ENCODE measurements at regions not wholly inside any gene's neighbourhood (a gene's known extent, or its start where the extent isn't known, plus 50 kb on each side); places are given as distances from the start of the nearest gene placed in this dataset.

GRCh38 chr20:11588875-11589274 is 328.8 kb upstream of the BTBD3 start:
- no peak overlapping the region for H3K4me3 ChIP-seq (ENCODE audit: low read depth in 2 of 2, low read length in 1 of 2)
- no peak overlapping the region for H3K4me2 ChIP-seq
- no peaks in the 10 kb centered on the region for H4K20me1 ChIP-seq (ENCODE audit: insufficient read depth)
- ChIA-PET CTCF (no interaction called here), POLR2A (no interaction called here)
- no peak overlapping the region for H3K9ac ChIP-seq
- no peaks in the 10 kb centered on the region for H3F3A ChIP-seq (replicated peaks; ENCODE audit: insufficient read depth)
- H3K27me3 ChIP-seq (ENCODE audit: insufficient read depth) = no peaks in the 10 kb centered on the region
- H2AFZ ChIP-seq (ENCODE audit: low read depth) = no peak overlapping the region
- no peaks in the 10 kb centered on the region for H3K36me3 ChIP-seq (replicated peaks in 1 of 2; ENCODE audit: control insufficient read depth in 1 of 2, insufficient read depth in 2 of 2, low read length in 1 of 2)
- H3K79me2 ChIP-seq (ENCODE audit: insufficient read depth) = no peaks in the 10 kb centered on the region; the same call in 1 of the 2 replicates
- H3K4me1 ChIP-seq (ENCODE audit: control insufficient read depth in 1 of 2, insufficient read depth in 2 of 2, low read depth in 1 of 2, low read length in 1 of 2) = no peaks in the 10 kb centered on the region; a peak in 1 of 4 replicates
- TF ChIP-seq TCF12 (IDR thresholded peaks at IDR 0.05) = no peak
- no peak for TF ChIP-seq EZH2phosphoT487 (IDR thresholded peaks at IDR 0.05; ENCODE audit: borderline replicate concordance, low read depth)
- no peak for TF ChIP-seq EP300 (IDR thresholded peaks at IDR 0.05; ENCODE audit: borderline replicate concordance in 1 of 2, low read depth in 1 of 2, low read length in 1 of 2)
- TF ChIP-seq NRF1 (IDR thresholded peaks at IDR 0.05; ENCODE audit: low read depth, low read length) = no peak
- no peak for TF ChIP-seq FOSL2 (IDR thresholded peaks at IDR 0.05; ENCODE audit: borderline replicate concordance, low read depth)
- no peak for TF ChIP-seq MAX (IDR thresholded peaks at IDR 0.05; ENCODE audit: low read depth)
- TF ChIP-seq JUND (IDR thresholded peaks at IDR 0.05) = no peak
- no peak for TF ChIP-seq CTCF (IDR thresholded peaks at IDR 0.05)
- no peak for TF ChIP-seq RXRA (IDR thresholded peaks at IDR 0.05; ENCODE audit: borderline replicate concordance, low read depth)
- no peak for TF ChIP-seq GABPA (IDR thresholded peaks at IDR 0.05; ENCODE audit: low read depth)
- H3K9me3 ChIP-seq = no peaks in the 10 kb centered on the region
- no peak for DNase-seq
- WGBS (ENCODE audit: low lambda C conversion rate) = 20% methylated on average over 4 of the region's 4 CpGs
- H3K27ac ChIP-seq (ENCODE audit: low read depth in 2 of 2, low read length in 1 of 2) = no peak overlapping the region
- no peaks in the 10 kb centered on the region for H3K9me2 ChIP-seq

- Histone ChIP-seq H2AFZ (ENCODE audit: low read depth) (no peak overlapping the region), H3K27me3 (ENCODE audit: insufficient read depth) (no peaks in the 10 kb centered on the region), H3K4me3 (ENCODE audit: low read depth in 2 of 2, low read length in 1 of 2) (no peak overlapping the region), H3F3A (replicated peaks; ENCODE audit: insufficient read depth) (no peaks in the 10 kb centered on the region), H3K4me1 (ENCODE audit: control insufficient read depth in 1 of 2, insufficient read depth in 2 of 2, low read depth in 1 of 2, low read length in 1 of 2) (no peaks in the 10 kb centered on the region), H3K4me2 (no peak overlapping the region), H3K9me3 (no peaks in the 10 kb centered on the region), H3K36me3 (replicated peaks in 1 of 2; ENCODE audit: control insufficient read depth in 1 of 2, insufficient read depth in 2 of 2, low read length in 1 of 2) (no peaks in the 10 kb centered on the region), H3K9ac (no peak overlapping the region), H3K9me2 (no peaks in the 10 kb centered on the region), H3K27ac (ENCODE audit: low read depth in 2 of 2, low read length in 1 of 2) (no peak overlapping the region), H4K20me1 (ENCODE audit: insufficient read depth) (no peaks in the 10 kb centered on the region), H3K79me2 (ENCODE audit: insufficient read depth) (no peaks in the 10 kb centered on the region; the same call in 1 of the 2 replicates)
- POLR2A ChIA-PET = no interaction called here
- CTCF ChIA-PET = no interaction called here
- DNase-seq = no peak
- no peak for TF ChIP-seq TCF12 (IDR thresholded peaks at IDR 0.05)
- no peak for TF ChIP-seq MXI1 (IDR thresholded peaks at IDR 0.05; ENCODE audit: low read depth, low read length)
- TF ChIP-seq RFX5 (IDR thresholded peaks at IDR 0.05; ENCODE audit: low read length) = no peak
- TF ChIP-seq TAF1 (IDR thresholded peaks at IDR 0.05; ENCODE audit: borderline replicate concordance, low read depth, low read length) = no peak
- TF ChIP-seq YY1 (IDR thresholded peaks at IDR 0.05; ENCODE audit: low read depth) = no peak
- no peak for TF ChIP-seq MAX (IDR thresholded peaks at IDR 0.05; ENCODE audit: low read depth)
- no peak for TF ChIP-seq RAD21 (IDR thresholded peaks at IDR 0.05; ENCODE audit: low read length)
- no peak for TF ChIP-seq JUND (IDR thresholded peaks at IDR 0.05)
- TF ChIP-seq IRF3 (IDR thresholded peaks at IDR 0.05; ENCODE audit: low read depth, low read length) = no peak
- TF ChIP-seq ZBTB33 (IDR thresholded peaks at IDR 0.05; ENCODE audit: borderline replicate concordance, low read depth) = no peak
- TF ChIP-seq USF2 (IDR thresholded peaks at IDR 0.05; ENCODE audit: borderline replicate concordance, low read depth, low read length) = no peak
Observed at GRCh38 chr20:11591965-11592364, 325.7 kb upstream of the BTBD3 start.
